AG09319 (cell line): ENCODE measurements at regions not wholly inside any gene's neighbourhood (a gene's known extent, or its start where the extent isn't known, plus 50 kb on each side); places are given as distances from the start of the nearest gene placed in this dataset.
"Not testable (repeated sequence)": the region's sequence is repeated elsewhere in the genome, so short reads cannot be mapped to it uniquely, and the experiment has no call there.

ENCODE experiments used
- DNase-seq: peaks from one replicate; pipeline ENCODE4 v3.0.0-alpha.2; 2010; ENCODE audit warnings: low read depth; ENCODE audit errors: extremely low read depth
- CTCF ChIP-seq: IDR thresholded peaks from 2 replicates; pipeline ENCODE4 v1.5.1; 2011; ENCODE audit warnings: low read depth, mild to moderate bottlenecking, inconsistent platforms, low read length, moderate library complexity

GRCh38 chr3:147305533-147306250, 100.7 kb downstream of the ZIC4 start:
- no peak for TF ChIP-seq CTCF
- no peak for DNase-seq

DNA sequence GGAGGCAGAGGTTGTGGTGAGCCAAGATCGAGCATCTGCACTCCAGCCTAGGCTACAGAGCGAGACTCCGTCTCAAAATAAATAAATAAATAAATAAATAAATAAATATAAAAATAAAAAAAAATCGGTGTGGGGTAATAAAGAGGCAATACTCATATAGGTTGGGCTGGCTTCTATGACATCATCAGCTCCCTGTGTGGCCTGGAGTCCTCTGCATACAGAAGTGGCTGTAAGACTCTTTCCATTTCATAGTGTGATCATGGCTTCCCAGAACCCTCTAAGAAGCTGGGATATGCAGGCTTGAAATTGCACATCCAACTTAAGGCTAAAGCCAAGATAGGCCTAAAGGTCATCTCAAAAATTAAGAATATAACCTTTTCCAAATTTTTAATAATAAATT, 101.6 kb downstream of the ZIC4 start:
- TF ChIP-seq CTCF = no peak
- no peak for DNase-seq

GRCh38 chr3:147301781-147302180, 104.6 kb downstream of the ZIC4 start:
- peak; percentile 16 for DNase-seq
- TF ChIP-seq CTCF = no peak

GRCh38 chr3:147299656-147300055, 106.7 kb downstream of the ZIC4 start:
- DNase-seq = no peak
- no peak for TF ChIP-seq CTCF

DNA sequence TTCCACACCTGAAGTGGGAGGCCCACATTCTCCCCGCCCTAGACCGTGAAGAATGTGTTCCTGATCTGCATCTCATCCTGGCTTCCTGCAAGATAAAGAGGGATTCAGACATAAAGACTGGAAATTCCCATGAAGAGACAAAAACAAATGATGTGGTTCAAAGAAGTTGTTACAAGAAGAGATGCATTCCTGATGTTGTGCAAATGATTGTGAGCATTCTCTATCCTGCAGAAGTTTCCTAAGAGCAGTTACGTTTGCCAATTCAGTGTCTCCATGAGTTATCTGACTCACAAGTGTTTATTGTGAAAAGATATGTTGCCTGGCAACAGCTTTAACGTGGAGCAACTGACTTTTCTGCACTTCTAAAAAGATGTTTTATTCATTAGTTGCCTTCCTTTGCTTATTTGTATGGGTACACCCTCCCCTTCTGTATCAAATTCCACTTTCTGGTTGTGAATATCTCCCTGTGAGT, 107.8 kb downstream of the ZIC4 start:
- TF ChIP-seq CTCF = no peak
- DNase-seq = peak; percentile 98

DNA sequence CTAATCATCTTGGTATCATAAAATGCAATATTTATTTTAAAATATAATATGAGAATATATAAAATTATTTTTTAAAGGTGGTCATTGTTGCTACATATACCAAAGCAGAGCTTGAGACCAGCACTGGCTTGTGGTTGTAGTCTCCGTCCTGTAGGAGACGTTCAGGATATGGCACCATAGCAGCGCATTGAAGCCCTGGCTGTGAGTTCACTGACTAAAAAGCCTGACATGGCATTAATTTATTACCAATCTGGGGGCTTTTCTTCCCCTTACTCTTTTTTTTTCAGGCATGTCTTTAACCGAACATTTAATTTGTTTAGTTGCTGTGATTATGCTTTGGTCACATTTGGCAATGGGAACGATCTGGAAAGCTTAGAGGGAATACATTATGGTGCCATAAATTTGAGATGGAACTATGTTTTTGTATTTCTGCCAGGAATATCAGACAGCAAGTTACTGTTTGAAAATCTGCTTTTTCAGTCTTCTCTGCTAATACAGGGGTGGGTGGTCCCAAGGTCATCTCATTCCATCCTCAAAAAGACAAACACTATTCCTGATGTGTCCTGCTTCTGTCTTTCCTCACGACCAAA, 108.5 kb downstream of the ZIC4 start:
- no peak for DNase-seq
- TF ChIP-seq CTCF = no peak

DNA sequence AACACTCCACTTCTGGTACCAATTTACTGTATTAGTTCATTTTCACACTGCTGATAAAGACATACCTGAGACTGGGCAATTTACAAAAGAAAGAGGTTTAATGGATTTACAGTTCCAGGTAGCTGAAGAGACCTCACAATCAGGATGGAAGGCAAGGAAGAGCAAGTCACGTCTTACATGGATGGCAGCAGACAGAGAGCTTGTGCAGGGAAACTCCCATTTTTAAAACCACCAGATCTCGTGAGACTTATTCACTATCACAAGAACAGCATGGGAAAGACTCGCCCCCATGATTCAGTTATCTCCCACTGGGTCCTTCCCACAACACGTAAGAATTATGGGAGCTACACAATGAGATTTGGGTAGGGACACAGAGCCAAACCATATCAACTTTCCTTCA, 119.0 kb downstream of the ZIC4 start:
- not testable (repeated sequence) for DNase-seq

DNA sequence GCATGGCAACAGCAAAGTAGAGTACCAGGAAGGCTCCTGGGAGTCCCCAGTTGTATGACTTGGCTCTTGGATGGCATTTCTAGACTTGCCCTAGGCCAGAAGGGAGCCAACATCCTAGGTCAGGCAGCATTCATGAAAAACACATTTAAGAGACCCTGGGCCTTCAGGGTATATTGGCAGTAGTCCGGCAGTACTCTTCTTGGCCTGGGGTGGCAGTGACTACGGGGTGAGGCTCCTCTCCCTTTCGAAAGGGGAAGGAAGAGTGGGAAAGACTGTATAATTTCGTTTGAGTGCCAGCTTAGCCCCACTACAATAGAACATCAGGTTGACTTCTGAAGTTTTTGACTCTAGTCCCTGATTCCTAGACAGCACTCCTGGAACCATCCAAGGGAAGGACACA, 136.4 kb downstream of the ZIC4 start:
- no peak for TF ChIP-seq CTCF
- no peak for DNase-seq
